ENCODE measurements at regions not wholly inside any gene's neighbourhood (a gene's known extent, or its start where the extent isn't known, plus 50 kb on each side); places are given as distances from the start of the nearest gene placed in this dataset.
"Not testable (repeated sequence)": the region's sequence is repeated elsewhere in the genome, so short reads cannot be mapped to it uniquely, and the experiment has no call there.

DNA sequence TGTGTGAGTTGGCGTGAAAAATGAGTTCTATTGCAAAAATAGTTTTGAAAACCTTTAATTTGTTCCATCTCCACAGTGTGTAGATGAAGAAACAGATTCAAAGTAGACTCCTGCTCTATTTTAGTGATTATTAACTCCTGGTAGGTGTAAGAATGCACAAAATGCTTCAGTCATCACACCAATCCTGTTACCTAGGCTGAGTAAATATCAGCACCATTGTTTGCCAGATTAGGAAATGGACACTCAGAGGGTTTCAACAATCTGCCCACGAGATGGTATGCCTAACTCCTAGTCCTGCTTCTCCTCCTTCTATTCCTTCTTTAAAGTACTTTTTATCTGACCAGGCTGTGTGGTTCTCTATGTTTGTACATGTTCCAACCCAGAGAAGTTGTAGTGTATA is 108.9 kb upstream of the AHI1 start:
- DNase-seq, result no peak

DNA sequence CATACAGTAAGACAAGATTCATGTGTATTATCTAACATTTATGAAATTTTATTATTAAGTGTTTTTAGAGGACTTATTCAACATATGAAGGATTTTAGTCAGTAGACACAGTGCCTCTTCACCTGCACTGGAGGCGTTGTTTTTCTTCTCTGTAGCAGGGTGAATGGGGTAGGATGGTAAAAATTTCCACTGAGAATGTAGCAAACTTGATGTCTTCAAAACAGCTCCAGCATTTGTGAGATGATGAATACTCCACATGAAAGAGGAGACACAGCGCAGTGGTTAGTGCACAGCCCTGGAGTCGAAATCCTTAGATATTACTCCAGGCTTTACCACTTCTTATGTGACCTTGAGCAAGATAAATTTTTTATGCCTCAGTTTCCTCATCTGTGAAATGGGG is 110.5 kb upstream of the AHI1 start:
- DNase-seq, result no peak

DNA sequence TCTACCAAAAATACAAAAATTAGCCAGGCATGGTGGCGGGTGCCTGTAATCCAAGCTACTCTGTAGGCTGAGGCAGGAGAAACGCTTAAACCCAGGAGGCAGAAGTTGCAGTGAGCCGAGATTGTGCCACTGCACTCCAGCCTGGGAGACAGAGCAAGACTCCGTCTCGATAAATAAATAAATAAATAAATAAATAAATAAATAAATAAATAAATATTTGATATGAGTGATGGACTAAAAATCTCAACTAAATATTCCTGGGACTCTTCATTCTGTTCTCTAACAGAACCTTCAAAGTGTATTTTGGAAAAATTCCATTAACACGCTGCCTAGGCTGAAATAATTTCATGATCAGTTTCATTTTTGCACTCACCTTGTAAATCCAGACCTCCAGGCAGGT is 112.7 kb upstream of the AHI1 start:
- not testable (repeated sequence) for DNase-seq

DNA sequence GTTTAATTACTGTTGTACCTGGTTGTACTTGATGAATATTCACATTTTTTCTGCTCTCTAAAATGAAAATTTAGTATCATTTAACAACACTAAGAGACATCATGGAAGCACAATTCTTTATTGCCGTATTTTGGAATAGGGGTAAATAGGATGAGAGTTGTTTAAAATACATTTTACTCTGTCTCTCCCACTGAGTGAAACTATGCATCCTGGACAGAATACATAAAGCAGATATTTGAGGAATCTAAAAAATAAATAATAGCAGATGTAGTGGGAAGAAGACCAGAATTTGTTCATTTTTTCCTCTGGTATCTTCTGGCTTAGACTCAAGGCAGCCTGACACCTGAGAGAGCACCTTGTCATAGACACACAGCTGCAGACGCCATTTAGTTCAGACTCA is 119.1 kb upstream of the AHI1 start:
- DNase-seq, result no peak

DNA sequence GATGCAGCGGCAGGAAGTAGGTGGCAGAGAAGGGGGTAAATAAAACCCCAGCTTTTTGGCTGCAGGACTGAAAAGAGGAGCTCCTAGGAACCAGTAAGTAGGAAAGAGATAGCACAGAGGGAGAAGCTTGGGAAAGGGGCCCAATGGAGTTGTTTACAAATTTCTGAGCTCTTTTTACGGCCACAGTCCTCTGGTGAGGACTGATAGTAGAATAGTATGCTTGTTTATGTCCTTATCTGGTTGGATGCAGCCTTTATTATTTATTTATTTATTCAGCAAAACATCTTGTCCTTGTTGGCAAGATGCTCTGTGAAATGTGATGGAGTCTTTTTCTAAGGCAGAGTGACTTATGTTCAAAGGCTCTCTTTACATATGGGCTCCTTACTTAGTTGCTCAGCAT is 119.7 kb upstream of the AHI1 start:
- DNase-seq, result no peak

DNA sequence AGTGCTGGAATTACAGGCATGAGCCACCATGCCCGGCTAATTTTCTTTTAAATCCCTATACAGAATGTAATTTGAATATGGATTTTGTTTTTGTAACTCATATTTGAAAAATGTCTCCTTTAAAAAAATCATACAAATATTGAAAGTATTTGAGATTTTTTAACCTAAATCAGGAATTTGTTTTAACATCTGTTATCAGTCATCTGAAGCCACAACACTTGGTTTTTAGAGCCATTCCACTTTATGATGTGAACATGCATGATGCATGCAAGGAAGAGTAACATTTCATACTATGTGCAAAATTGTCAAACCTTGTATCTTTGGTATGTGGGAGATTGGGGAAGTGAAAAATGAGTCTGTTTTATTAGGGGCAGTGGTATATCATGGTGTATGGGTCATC is 124.5 kb upstream of the AHI1 start:
- DNase-seq, result no peak

DNA sequence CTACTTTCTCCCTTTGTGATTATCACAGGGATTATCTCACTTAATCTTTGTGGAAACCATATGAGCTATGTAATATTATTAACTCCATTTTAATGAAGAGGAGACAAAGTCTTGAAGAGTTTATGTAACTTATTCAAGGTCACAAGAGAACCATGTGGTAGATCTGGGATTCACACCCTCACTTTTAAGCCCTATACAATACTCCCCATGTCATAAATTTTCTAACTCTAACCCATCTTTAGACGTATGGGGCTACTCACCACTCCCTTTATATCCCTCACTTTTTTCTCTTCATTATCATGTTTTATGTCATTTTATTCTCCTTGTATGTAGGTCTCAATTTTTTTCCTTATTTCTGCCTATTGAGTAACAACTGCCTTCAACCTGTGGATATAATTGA is 126.4 kb upstream of the AHI1 start:
- no peak for DNase-seq

DNA sequence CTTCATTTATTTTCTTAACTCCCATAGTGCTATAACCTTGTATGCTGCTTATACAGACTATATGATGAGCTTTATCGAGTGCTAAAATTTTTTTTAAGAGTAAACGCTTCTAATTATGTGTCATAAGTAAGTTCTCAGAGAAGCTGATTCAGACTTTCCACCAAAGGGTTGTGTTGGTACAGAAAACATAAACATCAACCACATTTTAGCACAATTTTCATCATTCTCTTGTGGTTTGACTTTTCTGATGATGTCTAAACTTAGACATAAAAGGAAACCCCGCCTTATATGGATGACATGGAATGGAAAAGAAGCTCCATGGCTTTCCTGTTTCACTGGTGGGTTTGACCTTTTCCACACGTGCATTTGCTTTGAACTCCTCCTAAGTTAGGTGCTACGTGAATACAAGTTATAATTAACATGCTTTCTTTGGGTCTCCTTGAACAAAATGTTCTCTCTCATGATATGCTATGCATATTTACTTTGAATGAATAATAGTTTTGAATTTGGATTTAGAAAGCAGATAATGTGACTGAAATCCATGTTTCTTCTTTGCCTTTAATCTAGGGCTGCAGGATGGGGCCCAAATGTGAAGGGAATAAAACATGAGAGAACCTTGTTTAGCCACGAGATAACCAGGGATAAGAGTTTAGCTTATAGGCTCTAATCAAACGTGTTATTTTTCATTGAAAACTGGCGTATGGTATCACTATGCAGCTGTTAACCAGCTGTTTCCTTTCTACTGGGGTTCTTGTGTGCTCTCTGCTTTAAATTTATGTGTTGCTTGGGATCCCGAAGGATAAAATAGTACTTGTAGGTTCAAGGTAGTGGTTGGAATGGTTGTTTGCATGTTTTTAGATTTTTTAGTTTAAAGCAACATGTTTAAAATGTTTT is 127.1 kb upstream of the AHI1 start:
- DNase-seq, result no peak

DNA sequence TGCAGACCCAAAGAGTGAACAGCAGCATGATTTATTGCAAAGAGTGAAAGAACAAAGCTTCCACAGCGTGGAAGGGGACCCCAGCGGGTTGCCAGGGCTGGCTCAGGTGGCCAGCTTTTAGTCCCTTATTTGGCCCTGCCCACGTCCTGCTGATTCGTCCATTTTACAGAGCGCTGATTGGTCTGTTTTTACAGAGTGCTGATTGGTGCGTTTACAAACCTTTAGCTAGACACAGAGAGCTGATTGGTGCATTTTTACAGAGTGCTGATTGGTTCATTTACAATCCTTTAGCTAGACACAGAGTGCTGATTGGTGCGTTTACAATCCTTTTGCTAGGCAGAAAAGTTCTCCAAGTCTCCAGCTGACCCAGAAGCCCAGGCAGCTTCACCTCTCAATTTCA is 128.5 kb upstream of the AHI1 start:
- DNase-seq, result not testable (repeated sequence)

DNA sequence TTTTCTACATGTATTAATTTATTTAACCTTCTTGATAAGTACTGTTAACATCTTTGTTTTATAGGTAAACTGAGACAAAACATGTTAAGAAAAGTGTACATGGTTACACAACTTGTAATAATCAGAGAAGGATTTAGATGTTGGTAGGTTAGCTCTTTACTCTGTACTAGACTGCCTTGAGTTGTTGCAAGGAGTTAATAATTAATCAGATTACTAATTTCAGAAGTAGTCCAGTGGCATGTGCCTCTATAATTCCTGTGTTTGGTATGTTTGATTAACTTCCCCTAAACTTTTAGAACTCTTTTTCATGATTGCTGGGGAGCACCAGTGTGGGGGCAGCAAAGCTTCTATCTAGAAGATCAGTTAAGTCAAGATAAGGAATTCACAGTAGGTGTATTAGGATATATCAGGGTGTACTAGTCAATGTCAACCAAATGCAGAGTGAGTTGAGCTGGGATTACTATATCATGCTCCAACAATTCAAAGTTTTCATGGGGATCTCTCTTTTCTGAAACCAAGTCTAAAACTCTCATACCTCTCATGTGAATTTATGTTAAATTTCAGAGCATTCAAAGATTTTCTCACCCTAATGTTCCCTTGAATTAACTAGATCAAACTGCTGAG is 129.7 kb upstream of the AHI1 start:
- DNase-seq, result no peak

DNA sequence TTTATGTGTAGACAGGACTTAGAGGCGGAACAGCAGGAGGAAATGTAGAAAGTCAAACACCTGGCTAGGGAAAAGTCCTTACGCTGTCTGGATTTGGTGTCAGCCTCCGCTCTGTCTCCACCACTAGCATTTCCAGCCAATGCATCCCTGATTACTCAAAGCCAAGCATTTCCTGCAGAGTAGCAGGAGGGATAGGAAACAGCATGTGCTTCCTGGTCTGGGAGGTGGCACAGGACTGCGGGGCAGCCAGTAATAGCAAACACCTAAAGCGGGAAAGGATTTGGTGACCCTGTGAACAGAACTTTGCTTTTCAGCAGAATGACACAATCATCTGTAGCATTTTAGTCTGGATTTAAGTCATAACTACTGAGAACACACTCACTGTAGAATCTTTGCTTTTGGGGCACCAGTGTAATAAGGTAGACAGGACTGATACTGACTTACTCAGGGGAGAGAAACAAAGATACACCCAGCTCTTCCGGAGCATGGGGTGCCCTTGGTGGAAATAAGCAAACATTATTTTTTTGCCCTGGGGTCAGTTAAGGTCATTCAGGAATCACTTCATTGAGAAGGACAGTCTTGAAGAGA is 133.3 kb upstream of the AHI1 start:
- no peak for DNase-seq

DNA sequence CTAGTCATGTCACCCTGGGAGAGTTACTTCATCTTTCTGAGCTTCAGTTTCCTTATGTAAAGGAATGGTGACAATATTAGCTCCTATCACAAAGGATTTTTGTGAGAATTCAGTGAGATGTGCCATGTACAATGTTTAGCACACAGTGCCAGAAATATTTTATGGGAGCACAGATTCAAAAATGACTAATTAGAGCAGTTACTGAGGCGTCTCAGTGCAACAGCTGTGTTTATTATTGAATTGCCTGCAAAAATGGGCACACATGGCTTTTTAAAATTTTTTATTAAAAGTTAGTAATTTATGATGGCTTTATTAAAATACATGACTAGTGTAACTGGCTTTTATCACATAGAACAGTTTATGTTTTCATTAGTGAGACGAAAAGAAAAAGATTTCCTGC is 134.3 kb upstream of the AHI1 start:
- no peak for DNase-seq

DNA sequence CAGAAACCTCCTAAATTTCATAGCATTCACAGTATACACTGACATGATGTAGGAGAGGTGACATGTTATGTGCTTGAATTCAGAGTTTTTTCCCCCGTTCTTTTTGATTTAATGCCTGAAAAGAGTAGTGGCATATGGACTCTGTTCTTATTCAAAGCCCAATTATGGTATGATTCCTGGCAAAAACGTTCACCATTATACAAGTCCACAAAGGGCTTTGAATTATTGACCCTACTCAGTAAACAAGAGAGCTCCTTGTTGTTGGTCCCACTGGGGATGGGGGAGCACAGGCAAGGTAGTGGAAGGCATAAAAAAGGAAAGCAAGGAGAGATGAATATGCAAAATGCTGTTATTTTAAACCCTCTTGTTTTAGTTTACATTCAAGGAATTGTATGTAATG is 136.0 kb upstream of the AHI1 start:
- no peak for DNase-seq

DNA sequence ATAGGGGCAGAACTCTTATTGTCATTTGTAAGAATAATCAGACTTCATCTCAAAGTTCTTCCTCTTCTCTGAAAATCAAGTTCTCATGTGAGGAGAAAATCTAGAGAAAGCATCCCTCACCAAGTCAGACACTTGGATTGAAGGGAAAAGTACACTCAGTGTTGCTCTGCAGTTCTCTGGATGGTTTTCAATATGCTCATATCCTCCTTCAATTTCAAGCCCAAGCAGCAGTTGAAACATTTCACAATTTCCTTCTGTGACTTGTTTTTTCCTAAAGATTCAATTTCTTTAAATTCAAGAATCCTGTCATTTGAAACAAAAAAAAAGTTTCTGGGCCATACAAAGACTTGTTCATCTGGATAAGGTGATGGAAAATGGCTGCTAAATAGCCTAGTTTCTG is 140.2 kb upstream of the AHI1 start:
- DNase-seq, result no peak

DNA sequence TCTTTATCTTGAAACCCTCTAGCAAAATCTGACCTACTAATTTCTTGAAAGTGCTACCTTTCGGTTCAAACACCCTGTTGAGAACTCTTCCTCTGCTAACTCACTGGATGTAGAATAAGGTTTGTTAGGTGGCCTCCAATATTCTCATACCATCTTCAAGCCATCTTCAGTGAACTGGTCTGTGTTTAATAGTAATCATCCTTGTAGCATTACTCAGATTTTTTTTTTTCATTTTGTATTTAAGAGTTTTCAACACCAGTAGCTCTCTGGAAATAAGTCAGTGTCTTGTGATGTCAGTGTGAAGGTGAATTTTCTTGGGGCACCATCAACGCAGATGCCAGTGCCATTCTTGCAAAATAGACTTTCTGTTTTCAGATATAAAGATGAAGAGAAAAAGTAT is 140.6 kb upstream of the AHI1 start:
- DNase-seq, result no peak

DNA sequence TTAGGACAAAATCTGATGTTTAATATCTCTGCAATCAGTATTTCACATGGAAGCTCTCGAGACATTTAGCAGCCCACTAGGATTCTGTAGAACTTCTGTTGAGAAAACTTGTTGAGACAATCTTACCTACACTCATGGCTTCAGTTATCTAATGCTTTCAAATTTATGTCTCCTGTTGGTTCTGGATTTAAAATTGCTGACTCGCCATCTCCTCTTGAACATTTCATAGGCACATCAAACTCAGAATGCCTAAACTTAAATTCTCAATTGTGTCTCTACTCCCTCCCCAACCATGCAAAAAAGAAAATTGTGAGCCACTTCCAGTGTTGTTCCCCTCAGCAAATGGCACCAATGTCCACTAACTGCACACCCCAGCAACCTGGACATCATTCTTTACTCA is 142.5 kb upstream of the AHI1 start:
- no peak for DNase-seq

DNA sequence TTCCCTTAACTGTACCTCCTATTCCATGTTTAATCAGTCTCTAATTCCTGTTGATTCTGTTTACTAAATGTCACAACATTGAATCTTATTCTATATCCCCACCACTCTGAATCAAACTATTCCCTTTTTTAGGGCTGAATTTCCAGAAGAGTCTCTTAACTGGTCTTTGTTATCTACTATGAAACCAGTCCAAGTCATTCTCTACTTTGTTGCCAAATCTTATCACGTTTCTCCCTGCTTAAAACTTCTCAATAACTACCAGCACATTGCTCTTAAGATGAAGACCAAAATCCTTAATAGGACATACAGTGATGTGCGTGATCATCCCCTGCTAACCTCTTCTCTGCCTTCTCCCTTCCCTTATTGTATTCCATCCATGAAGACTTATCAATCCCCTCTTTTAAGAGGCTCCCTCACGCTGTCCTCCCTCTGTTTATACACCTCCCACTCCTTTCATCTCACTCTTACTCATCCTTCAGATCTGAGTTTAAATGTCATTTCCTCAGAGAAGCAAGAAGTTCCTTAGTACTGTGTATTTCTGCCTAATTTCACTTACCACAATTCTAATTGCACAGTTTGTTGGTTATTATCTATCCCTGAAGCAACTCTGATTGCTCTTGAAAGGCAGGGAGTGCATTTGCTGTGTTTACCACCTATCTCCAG is 143.0 kb upstream of the AHI1 start:
- no peak for DNase-seq

DNA sequence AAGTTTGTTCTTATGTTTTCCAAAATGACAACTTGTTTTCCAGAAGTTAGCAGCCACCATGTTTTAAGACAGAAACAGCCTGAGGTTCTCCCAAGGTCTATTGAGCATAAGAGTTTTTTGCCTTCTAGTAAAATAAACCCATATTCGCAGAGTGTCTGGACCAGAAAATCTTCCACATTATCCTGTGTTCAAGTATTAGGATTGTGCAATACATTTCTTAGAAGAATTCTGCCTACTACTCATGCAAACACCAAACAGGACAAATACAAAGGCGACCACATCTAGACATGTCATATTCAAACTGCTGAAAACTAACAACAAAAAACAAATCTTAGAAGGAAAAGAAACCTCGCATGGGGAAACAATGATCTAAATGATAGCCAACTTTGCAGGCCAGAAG is 145.4 kb upstream of the AHI1 start:
- DNase-seq, result no peak

DNA sequence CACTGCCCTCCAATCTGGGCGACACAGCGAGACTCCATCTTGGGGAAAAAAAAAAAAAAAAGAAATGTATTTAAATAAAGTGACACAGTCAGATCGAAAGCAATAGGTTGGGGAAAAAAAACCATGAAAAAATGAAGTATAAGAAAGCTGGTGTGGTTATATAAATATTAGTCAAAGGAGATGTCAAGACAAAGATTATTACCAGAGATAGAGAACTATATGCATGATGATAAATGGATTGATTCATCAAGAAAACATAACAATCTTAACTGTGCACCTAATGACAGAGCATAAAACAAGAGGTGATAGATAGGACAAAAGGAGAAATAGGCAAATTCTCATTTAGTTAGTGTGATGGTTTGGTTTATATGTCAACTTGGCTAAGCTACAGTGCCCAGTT is 146.9 kb upstream of the AHI1 start:
- no peak for DNase-seq

DNA sequence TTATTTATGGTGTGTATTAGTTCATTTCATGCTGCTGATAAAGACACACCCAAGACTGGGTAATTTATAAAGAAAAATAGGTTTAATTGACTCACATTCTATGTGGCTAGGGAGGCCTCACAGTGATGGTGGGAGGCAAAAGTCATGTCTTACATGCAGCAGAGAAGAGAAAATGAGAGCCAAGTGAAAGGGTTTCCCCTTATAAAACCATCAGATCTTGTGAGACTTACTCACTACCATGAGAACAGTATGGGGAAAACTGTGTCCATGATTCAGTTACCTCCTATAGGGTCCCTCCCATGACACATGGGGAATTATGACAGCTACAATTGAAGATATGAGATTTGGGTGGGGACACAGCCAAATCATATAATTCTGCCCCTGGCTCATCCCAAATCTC is 150.0 kb upstream of the AHI1 start:
- DNase-seq, result no peak

DNA sequence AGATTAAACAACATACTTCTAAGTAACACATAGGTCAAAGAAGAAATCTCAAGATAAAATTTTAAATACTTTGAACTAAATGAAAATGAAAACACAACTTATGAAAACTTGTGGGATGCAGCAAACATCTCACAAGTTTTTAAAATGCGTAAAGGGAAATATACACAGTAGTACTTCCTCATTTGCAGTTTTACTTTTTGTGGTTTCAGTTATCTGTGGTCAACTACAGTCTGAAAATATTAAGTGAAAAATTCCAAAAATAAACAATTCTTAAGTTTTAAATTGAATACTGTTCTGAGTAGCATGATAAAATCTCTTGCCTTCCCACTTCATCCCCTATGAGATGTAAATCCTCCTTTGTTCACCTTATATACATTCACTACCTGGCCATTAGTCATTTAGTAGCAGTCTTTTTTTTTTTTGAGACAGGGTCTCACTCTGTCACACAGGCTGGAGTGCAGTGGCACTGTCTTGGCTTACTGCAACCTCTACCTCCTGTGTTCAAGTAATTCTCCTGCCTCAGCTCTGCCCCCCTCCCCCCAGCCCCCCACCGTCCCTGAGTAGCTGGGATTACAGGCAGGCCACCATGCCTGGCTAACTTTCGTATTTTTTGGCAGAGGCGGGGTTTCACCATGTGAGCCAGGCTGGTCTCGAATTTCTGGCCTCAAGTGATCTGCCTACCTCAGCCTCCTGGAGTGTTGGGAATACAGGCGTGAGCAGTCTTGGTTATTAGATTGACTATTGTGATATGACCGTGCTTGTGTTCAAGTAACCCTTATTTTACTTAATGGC is 154.6 kb upstream of the AHI1 start:
- DNase-seq, result no peak

DNA sequence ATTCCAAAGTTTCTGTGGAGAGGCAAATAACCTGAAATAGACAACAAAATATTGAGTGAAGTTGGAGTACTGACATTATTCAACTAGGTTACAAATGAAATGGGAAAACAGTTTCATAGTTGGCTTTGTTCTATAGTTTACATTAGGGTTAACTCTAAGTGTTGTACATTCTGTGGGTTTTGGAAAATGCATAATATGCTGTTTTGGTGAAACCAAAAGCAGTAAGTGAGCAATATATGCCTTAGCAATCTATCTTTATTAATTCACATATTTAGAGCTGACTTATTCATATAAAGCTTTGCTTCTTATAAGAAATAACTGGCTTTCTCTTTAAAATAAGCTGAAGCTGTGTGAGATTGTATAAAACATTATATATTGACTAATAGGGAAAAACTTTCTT is 157.5 kb upstream of the AHI1 start:
- no peak for DNase-seq

DNA sequence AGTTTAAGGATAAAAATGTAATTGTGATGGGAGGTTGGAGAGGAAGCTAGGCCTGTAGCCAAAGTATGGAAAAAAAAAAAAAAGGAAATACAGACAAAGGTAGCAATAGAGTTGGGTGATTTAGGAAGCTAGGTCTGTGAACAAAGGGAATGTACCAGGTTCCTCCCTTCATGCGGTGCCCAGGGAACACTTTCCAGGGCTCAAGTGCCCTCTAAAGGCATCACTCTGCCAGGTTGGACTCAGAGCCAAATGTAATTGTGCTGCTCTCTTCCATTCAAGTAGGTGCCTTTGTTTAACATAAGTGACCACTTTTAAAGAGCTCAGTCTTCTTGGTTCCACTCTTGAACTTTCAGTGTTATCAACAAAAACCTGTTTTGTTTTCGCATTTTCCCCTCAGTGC is 159.7 kb upstream of the AHI1 start:
- DNase-seq, result no peak
